ENCODE measurements at regions not wholly inside any gene's neighbourhood (a gene's known extent, or its start where the extent isn't known, plus 50 kb on each side); places are given as distances from the start of the nearest gene placed in this dataset.
"Not testable (repeated sequence)": the region's sequence is repeated elsewhere in the genome, so short reads cannot be mapped to it uniquely, and the experiment has no call there.

- H3K4me2 ChIP-seq: no peak overlapping the region
- H3K36me3 Mint-ChIP-seq: no peaks in the 10 kb centered on the region
- peaks cover 3% of the 10 kb centered on the region for H3K27me3 Mint-ChIP-seq (ENCODE audit: insufficient read depth, low read depth)
- H3K4me3 Mint-ChIP-seq: no peak overlapping the region
- no peak overlapping the region for H3K4me3 ChIP-seq
- H3F3A ChIP-seq (ENCODE audit: low read depth): peaks cover 3% of the 10 kb centered on the region
- H4K20me1 ChIP-seq (ENCODE audit: low read depth): no peaks in the 10 kb centered on the region
- no peaks in the 10 kb centered on the region for H3K79me2 ChIP-seq (ENCODE audit: low read depth)
- H3K9me3 ChIP-seq (ENCODE audit: low read depth): no peaks in the 10 kb centered on the region
- H2AFZ ChIP-seq (replicated peaks): no peak overlapping the region
- peaks cover 1% of the 10 kb centered on the region for H3K4me1 ChIP-seq
- peaks cover 40% of the 10 kb centered on the region for H3K27me3 ChIP-seq
- no peaks in the 10 kb centered on the region for H3K36me3 ChIP-seq
- no peak overlapping the region for H3K27ac Mint-ChIP-seq
- H3K27ac ChIP-seq: no peak overlapping the region
- TF ChIP-seq EZH2phosphoT487 (IDR thresholded peaks at IDR 0.05): no peak
- no peak for TF ChIP-seq EZH2 (IDR thresholded peaks at IDR 0.05)
- TF ChIP-seq CTCF (IDR thresholded peaks at IDR 0.05): no peak
- no peaks in the 10 kb centered on the region for H3K4me1 Mint-ChIP-seq
- DNase-seq (ENCODE audit: low spot score): no peak
- no peak overlapping the region for H3K9ac ChIP-seq
- peaks cover 27% of the 10 kb centered on the region for H3K9me3 Mint-ChIP-seq
Observed at GRCh38 chr5:152046361-152046760, 121.7 kb upstream of the GLRA1 start.

GRCh38 chr5:152038856-152039255 lies 114.2 kb upstream of the GLRA1 start:
- H3F3A ChIP-seq (ENCODE audit: low read depth); H3K4me1 Mint-ChIP-seq; H3K79me2 ChIP-seq (ENCODE audit: low read depth); H3K9me3 Mint-ChIP-seq; H2AFZ ChIP-seq (replicated peaks); H4K20me1 ChIP-seq (ENCODE audit: low read depth); H3K4me1 ChIP-seq; H3K27ac ChIP-seq; H3K27me3 Mint-ChIP-seq (ENCODE audit: insufficient read depth, low read depth); H3K9ac ChIP-seq; DNase-seq (ENCODE audit: low spot score); H3K36me3 ChIP-seq; H3K27ac Mint-ChIP-seq; H3K4me3 Mint-ChIP-seq; H3K9me3 ChIP-seq (ENCODE audit: low read depth); H3K4me2 ChIP-seq; H3K4me3 ChIP-seq; H3K36me3 Mint-ChIP-seq; H3K27me3 ChIP-seq: not testable (repeated sequence)

- H3K9ac ChIP-seq; H4K20me1 ChIP-seq (ENCODE audit: low read depth); H3K36me3 Mint-ChIP-seq; H3K27me3 ChIP-seq; H3K27ac Mint-ChIP-seq; H3K27me3 Mint-ChIP-seq (ENCODE audit: insufficient read depth, low read depth); H3K4me3 Mint-ChIP-seq; H3F3A ChIP-seq (ENCODE audit: low read depth); H3K9me3 ChIP-seq (ENCODE audit: low read depth); H3K27ac ChIP-seq; H3K79me2 ChIP-seq (ENCODE audit: low read depth); H3K4me1 Mint-ChIP-seq; H3K4me3 ChIP-seq; DNase-seq (ENCODE audit: low spot score); H3K4me2 ChIP-seq; H3K36me3 ChIP-seq; H2AFZ ChIP-seq (replicated peaks); H3K4me1 ChIP-seq: not testable (repeated sequence)
- peaks cover 16% of the 10 kb centered on the region for H3K9me3 Mint-ChIP-seq
Observed at GRCh38 chr5:152026328-152027024, 101.8 kb upstream of the GLRA1 start.

- Mint-ChIP-seq H3K9me3 (peaks cover 5% of the 10 kb centered on the region), H3K27me3 (ENCODE audit: insufficient read depth, low read depth) (peaks cover 4% of the 10 kb centered on the region), H3K4me1 (peaks cover 10% of the 10 kb centered on the region), H3K27ac (no peak overlapping the region), H3K4me3 (no peak overlapping the region), H3K36me3 (no peaks in the 10 kb centered on the region)
- no peaks in the 10 kb centered on the region for H3K9me3 ChIP-seq (ENCODE audit: low read depth)
- no peaks in the 10 kb centered on the region for H3K27me3 ChIP-seq
- no peak overlapping the region for H3K9ac ChIP-seq
- H3F3A ChIP-seq (ENCODE audit: low read depth): no peaks in the 10 kb centered on the region
- H4K20me1 ChIP-seq (ENCODE audit: low read depth): no peaks in the 10 kb centered on the region
- no peak overlapping the region for H3K4me3 ChIP-seq
- H3K27ac ChIP-seq: no peak overlapping the region
- H3K4me2 ChIP-seq: no peak overlapping the region
- no peak overlapping the region for H2AFZ ChIP-seq (replicated peaks)
- no peak for DNase-seq (ENCODE audit: low spot score)
- no peaks in the 10 kb centered on the region for H3K4me1 ChIP-seq
- no peaks in the 10 kb centered on the region for H3K79me2 ChIP-seq (ENCODE audit: low read depth)
- H3K36me3 ChIP-seq: no peaks in the 10 kb centered on the region
- TF ChIP-seq CTCF (IDR thresholded peaks at IDR 0.05) (no peak), EZH2phosphoT487 (IDR thresholded peaks at IDR 0.05) (no peak), EZH2 (IDR thresholded peaks at IDR 0.05) (no peak)
Observed at GRCh38 chr5:152016421-152016820, 91.8 kb upstream of the GLRA1 start.
